ENCODE measurements at regions not wholly inside any gene's neighbourhood (a gene's known extent, or its start where the extent isn't known, plus 50 kb on each side); places are given as distances from the start of the nearest gene placed in this dataset.

DNA sequence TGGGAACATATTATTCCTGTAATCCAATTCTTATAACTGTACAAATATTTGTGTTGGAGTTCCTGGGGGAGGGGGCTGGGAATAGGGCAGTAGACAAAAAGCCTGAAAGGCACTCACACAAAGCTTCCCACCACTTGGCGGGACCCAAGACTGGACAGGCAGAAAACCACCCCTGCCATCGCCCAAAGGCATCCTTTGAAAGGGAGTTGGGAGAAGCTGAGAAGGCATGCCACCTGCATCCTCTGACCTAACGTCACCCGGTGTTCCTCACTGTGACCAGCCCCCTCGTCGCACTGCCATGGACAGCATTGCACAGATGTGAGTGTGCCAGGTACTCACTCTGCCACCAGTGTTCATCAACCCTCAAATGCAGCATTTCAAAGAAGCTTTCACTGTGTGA is 80.6 kb upstream of the SMIM23 start:
- CTCF ChIA-PET: no interaction called here
- TF ChIP-seq, protein P1, sequence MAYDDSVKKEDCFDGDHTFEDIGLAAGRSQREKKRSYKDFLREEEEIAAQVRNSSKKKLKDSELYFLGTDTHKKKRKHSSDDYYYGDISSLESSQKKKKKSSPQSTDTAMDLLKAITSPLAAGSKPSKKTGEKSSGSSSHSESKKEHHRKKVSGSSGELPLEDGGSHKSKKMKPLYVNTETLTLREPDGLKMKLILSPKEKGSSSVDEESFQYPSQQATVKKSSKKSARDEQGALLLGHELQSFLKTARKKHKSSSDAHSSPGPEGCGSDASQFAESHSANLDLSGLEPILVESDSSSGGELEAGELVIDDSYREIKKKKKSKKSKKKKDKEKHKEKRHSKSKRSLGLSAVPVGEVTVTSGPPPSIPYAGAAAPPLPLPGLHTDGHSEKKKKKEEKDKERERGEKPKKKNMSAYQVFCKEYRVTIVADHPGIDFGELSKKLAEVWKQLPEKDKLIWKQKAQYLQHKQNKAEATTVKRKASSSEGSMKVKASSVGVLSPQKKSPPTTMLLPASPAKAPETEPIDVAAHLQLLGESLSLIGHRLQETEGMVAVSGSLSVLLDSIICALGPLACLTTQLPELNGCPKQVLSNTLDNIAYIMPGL (CRISPR knock-in tag; IDR thresholded peaks at IDR 0.05; ENCODE audit: borderline replicate concordance): no peak
- TF ChIP-seq EHMT2 (IDR thresholded peaks at IDR 0.05; ENCODE audit: low read depth) (no peak), RNF2 (IDR thresholded peaks at IDR 0.05; ENCODE audit: borderline replicate concordance, low read depth) (no peak), CBX8 (IDR thresholded peaks at IDR 0.05) (no peak), FOSB (CRISPR knock-in tag; IDR thresholded peaks at IDR 0.05) (no peak), KDM1A (IDR thresholded peaks at IDR 0.05; ENCODE audit: low read depth) (no peak), BHLHE40 (IDR thresholded peaks at IDR 0.05; ENCODE audit: low read depth, low read length) (no peak), CEBPB (IDR thresholded peaks at IDR 0.05) (no peak), HOXB5 (CRISPR knock-in tag; IDR thresholded peaks at IDR 0.05) (no peak), CBX2 (IDR thresholded peaks at IDR 0.05; ENCODE audit: borderline replicate concordance, low read depth) (no peak), HOXA7 (CRISPR knock-in tag; IDR thresholded peaks at IDR 0.05) (no peak), ZC3H11A (IDR thresholded peaks at IDR 0.05) (no peak)
- TF ChIP-seq, protein P2, sequence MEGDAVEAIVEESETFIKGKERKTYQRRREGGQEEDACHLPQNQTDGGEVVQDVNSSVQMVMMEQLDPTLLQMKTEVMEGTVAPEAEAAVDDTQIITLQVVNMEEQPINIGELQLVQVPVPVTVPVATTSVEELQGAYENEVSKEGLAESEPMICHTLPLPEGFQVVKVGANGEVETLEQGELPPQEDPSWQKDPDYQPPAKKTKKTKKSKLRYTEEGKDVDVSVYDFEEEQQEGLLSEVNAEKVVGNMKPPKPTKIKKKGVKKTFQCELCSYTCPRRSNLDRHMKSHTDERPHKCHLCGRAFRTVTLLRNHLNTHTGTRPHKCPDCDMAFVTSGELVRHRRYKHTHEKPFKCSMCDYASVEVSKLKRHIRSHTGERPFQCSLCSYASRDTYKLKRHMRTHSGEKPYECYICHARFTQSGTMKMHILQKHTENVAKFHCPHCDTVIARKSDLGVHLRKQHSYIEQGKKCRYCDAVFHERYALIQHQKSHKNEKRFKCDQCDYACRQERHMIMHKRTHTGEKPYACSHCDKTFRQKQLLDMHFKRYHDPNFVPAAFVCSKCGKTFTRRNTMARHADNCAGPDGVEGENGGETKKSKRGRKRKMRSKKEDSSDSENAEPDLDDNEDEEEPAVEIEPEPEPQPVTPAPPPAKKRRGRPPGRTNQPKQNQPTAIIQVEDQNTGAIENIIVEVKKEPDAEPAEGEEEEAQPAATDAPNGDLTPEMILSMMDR (IDR thresholded peaks at IDR 0.05): no peak
- TF ChIP-seq, protein P3, sequence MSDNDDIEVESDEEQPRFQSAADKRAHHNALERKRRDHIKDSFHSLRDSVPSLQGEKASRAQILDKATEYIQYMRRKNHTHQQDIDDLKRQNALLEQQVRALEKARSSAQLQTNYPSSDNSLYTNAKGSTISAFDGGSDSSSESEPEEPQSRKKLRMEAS (IDR thresholded peaks at IDR 0.05): no peak
- TF ChIP-seq, protein P4, sequence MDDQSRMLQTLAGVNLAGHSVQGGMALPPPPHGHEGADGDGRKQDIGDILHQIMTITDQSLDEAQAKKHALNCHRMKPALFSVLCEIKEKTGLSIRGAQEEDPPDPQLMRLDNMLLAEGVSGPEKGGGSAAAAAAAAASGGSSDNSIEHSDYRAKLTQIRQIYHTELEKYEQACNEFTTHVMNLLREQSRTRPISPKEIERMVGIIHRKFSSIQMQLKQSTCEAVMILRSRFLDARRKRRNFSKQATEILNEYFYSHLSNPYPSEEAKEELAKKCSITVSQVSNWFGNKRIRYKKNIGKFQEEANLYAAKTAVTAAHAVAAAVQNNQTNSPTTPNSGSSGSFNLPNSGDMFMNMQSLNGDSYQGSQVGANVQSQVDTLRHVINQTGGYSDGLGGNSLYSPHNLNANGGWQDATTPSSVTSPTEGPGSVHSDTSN (IDR thresholded peaks at IDR 0.05): no peak
- TF ChIP-seq, protein P5, sequence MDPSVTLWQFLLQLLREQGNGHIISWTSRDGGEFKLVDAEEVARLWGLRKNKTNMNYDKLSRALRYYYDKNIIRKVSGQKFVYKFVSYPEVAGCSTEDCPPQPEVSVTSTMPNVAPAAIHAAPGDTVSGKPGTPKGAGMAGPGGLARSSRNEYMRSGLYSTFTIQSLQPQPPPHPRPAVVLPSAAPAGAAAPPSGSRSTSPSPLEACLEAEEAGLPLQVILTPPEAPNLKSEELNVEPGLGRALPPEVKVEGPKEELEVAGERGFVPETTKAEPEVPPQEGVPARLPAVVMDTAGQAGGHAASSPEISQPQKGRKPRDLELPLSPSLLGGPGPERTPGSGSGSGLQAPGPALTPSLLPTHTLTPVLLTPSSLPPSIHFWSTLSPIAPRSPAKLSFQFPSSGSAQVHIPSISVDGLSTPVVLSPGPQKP (IDR thresholded peaks at IDR 0.05; ENCODE audit: low read depth, low read length): no peak
- Histone ChIP-seq H3K4me2 (no peak overlapping the region), H3K4me1 (no peaks in the 10 kb centered on the region), H3K4me3 (no peak overlapping the region), H3K27ac (no peak overlapping the region), H3K9me3 (no peaks in the 10 kb centered on the region)
- WGBS (ENCODE audit: missing lambda C conversion rate): 43% methylated on average over 6 of the region's 6 CpGs
- FAIRE-seq: no peak
- POLR2A ChIA-PET: no interaction called here
- no peak for DNase-seq (ENCODE audit: low read depth in 1 of 2, low spot score in 1 of 2)
- no peak for ATAC-seq

DNA sequence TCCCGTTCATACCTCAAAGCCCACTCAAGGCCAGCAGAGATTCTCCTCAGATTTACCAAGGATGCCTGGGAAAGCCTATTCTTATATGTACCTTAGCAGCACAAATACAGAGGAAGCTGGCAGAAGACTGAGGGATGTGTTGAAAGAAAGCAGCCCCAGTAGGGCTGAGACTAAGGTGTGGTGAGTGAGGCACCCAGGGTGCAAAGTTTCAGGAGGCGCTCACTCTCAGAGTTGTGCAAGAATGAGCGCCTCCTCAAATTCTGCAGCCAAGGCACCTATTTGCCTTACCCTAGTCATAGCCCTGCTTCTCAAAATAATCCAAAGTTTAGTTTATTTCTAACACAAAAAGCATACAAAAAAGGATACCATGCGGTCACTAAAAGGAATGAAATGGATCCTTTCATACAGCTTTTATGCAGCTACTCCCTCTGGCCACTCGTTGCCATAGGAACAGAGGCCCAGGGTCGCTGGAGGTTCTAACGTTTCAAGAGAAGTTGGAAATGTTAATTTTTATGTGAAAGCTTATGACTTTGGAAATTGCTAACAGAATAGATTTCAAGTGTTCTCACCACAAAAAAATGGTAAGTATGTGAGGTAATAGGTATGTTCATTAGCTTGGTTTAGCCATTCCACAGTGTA is 79.7 kb upstream of the SMIM23 start:
- no peak overlapping the region for H3K27ac ChIP-seq
- DNase-seq (ENCODE audit: low read depth in 1 of 2, low spot score in 1 of 2) (no peak), ATAC-seq (no peak), FAIRE-seq (no peak)
- ChIA-PET POLR2A (no interaction called here), CTCF (interaction anchor here (0.6 to 0.8 kb wide), 2 partner anchors 24 to 698 kb away, joined by 3 read pairs; no protein-coding TSS in a partner anchor)
- no peak overlapping the region for H3K4me2 ChIP-seq
- 35% methylated on average over 7 of the region's 7 CpGs for WGBS (ENCODE audit: missing lambda C conversion rate)
- no peaks in the 10 kb centered on the region for H3K9me3 ChIP-seq
- no peaks in the 10 kb centered on the region for H3K4me1 ChIP-seq
- H3K4me3 ChIP-seq: no peak overlapping the region
- no peak for TF ChIP-seq PHF8 (IDR thresholded peaks at IDR 0.05; ENCODE audit: borderline replicate concordance, low read depth)
- TF ChIP-seq, protein P6, sequence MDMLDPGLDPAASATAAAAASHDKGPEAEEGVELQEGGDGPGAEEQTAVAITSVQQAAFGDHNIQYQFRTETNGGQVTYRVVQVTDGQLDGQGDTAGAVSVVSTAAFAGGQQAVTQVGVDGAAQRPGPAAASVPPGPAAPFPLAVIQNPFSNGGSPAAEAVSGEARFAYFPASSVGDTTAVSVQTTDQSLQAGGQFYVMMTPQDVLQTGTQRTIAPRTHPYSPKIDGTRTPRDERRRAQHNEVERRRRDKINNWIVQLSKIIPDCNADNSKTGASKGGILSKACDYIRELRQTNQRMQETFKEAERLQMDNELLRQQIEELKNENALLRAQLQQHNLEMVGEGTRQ (IDR thresholded peaks at IDR 0.05): no peak
- TF ChIP-seq CHD2 (IDR thresholded peaks at IDR 0.05; ENCODE audit: low read length, partially characterized antibody): no peak
- no peak for TF ChIP-seq BHLHE40 (IDR thresholded peaks at IDR 0.05; ENCODE audit: low read depth, low read length)
- TF ChIP-seq MAZ (IDR thresholded peaks at IDR 0.05; ENCODE audit: borderline replicate concordance, low read depth, low read length): no peak
- no peak for TF ChIP-seq EHMT2 (IDR thresholded peaks at IDR 0.05; ENCODE audit: low read depth)
- TF ChIP-seq ZSCAN20 (CRISPR knock-in tag; IDR thresholded peaks at IDR 0.05): no peak
- no peak for TF ChIP-seq HOXB5 (CRISPR knock-in tag; IDR thresholded peaks at IDR 0.05)
- no peak for TF ChIP-seq RAD21 (conservative IDR thresholded peaks at IDR 0.05 in 1 of 2, IDR thresholded peaks at IDR 0.05 in 1 of 2)
- no peak for TF ChIP-seq POLR2AphosphoS2 (conservative IDR thresholded peaks at IDR 0.05; ENCODE audit: low read length)
- TF ChIP-seq RCOR1 (IDR thresholded peaks at IDR 0.05; ENCODE audit: low read depth, low read length): no peak
- TF ChIP-seq ZC3H11A (IDR thresholded peaks at IDR 0.05): no peak
- no peak for TF ChIP-seq SMC3 (IDR thresholded peaks at IDR 0.05)
- TF ChIP-seq MAFK (IDR thresholded peaks at IDR 0.05; ENCODE audit: partially characterized antibody): no peak
- TF ChIP-seq SREBF2 (IDR thresholded peaks at IDR 0.05): no peak
- no peak for TF ChIP-seq TFCP2L1 (CRISPR knock-in tag; IDR thresholded peaks at IDR 0.05)
